Neural cell (in vitro differentiated cells): ENCODE measurements at regions not wholly inside any gene's neighbourhood (a gene's known extent, or its start where the extent isn't known, plus 50 kb on each side); places are given as distances from the start of the nearest gene placed in this dataset.
"Not testable (repeated sequence)": the region's sequence is repeated elsewhere in the genome, so short reads cannot be mapped to it uniquely, and the experiment has no call there.

Experiments used
- H2AFZ ChIP-seq: fragments of 200-600, 300-800 bp; sonication (generic), shearing (Covaris generic); 2 replicates; pipeline ENCODE4 v1.6.0; 2014; ENCODE audit warnings: low read depth, mild to moderate bottlenecking, antibody characterized with exemption, low read length, moderate library complexity
- H3F3A ChIP-seq: fragments of 200-600 bp; shearing (Covaris generic); 2 replicates; pipeline ENCODE4 v1.6.1; 2016; ENCODE audit warnings: mild to moderate bottlenecking, moderate library complexity, mixed read lengths, antibody characterized with exemption, low read length; ENCODE audit not compliant: insufficient read depth, poor library complexity, severe bottlenecking
- H3K27ac ChIP-seq: fragments of 200-600, 300-800 bp; sonication (generic), shearing (Covaris generic); 2 replicates; pipeline ENCODE4 v1.5.1; 2014; ENCODE audit warnings: mild to moderate bottlenecking, low read length, moderate library complexity
- H3K27me3 ChIP-seq: fragments of 300-800, 200-600 bp; sonication (generic), shearing (Covaris generic); 2 replicates; pipeline ENCODE4 v1.6.0; 2014; ENCODE audit warnings: mild to moderate bottlenecking, low read depth, low read length, moderate library complexity; ENCODE audit not compliant: insufficient read depth
- H3K36me3 ChIP-seq: fragments of 300-800, 200-600 bp; sonication (generic), shearing (Covaris generic); 2 replicates; pipeline ENCODE4 v1.5.1; 2014; ENCODE audit warnings: mild to moderate bottlenecking, antibody characterized with exemption, low read length, moderate library complexity; ENCODE audit not compliant: insufficient read depth
- H3K4me2 ChIP-seq: fragments of 300-800, 200-600 bp; sonication (generic), shearing (Covaris generic); 2 replicates; pipeline ENCODE4 v1.6.0; 2014; ENCODE audit warnings: mild to moderate bottlenecking, low read length
- H3K4me3 ChIP-seq: fragments of 300-800, 200-600 bp; sonication (generic), shearing (Covaris generic); 2 replicates; pipeline ENCODE4 v1.5.1; 2014; ENCODE audit warnings: mild to moderate bottlenecking, low read length, moderate library complexity
- H3K79me2 ChIP-seq: fragments of 200-600 bp; shearing (Covaris generic); replicated peaks from 2 replicates; pipeline ENCODE4 v1.6.0; 2014; ENCODE audit warnings: mild to moderate bottlenecking, low read length, moderate library complexity; ENCODE audit not compliant: insufficient read depth
- H3K9ac ChIP-seq: fragments of 300-800, 200-600 bp; sonication (generic), shearing (Covaris generic); 2 replicates; pipeline ENCODE4 v1.6.1; 2016; ENCODE audit warnings: mild to moderate bottlenecking, low read length, mixed read lengths
- H3K9me2 ChIP-seq: fragments of 200-600 bp; shearing (Covaris generic); 2 replicates; pipeline ENCODE4 v1.6.1; 2016; ENCODE audit warnings: mild to moderate bottlenecking, low read length, mixed read lengths; ENCODE audit not compliant: insufficient read depth
- H3K9me3 ChIP-seq: fragments of 200-600, 300-800 bp; sonication (generic), shearing (Covaris generic); 2 replicates; pipeline ENCODE4 v1.6.1; 2016; ENCODE audit warnings: mild to moderate bottlenecking, mixed run types, low read length, moderate library complexity, mixed read lengths
- H4K20me1 ChIP-seq: fragments of 200-600 bp; shearing (Covaris generic); 2 replicates; pipeline ENCODE4 v1.6.1; 2016; ENCODE audit warnings: mild to moderate bottlenecking, mixed run types; ENCODE audit not compliant: insufficient read depth
- EP300 ChIP-seq: fragments of 450-650 bp; conservative IDR thresholded peaks from 2 replicates; pipeline ENCODE4 v1.6.1; 2014; ENCODE audit warnings: antibody characterized with exemption, mild to moderate bottlenecking, moderate library complexity; ENCODE audit not compliant: poor library complexity, severe bottlenecking
- EZH2 ChIP-seq: fragments of 200-600, 300-800 bp; shearing (Covaris generic), sonication (generic); IDR thresholded peaks from 2 replicates; pipeline ENCODE4 v1.6.1; 2014; ENCODE audit warnings: antibody characterized with exemption, low read length, borderline replicate concordance, mild to moderate bottlenecking; ENCODE audit not compliant: insufficient read depth, poor library complexity, severe bottlenecking
- MXI1 ChIP-seq: fragments of 450-650 bp; conservative IDR thresholded peaks from 2 replicates; pipeline ENCODE4 v1.6.1; 2014; ENCODE audit warnings: antibody characterized with exemption, mild to moderate bottlenecking; ENCODE audit not compliant: poor library complexity, severe bottlenecking
- POLR2AphosphoS5 ChIP-seq: IDR thresholded peaks from 2 replicates; pipeline ENCODE4 v1.6.1; 2012
- RAD21 ChIP-seq: fragments of 450-650 bp; conservative IDR thresholded peaks from 2 replicates; pipeline ENCODE4 v1.6.1; 2014; ENCODE audit warnings: antibody characterized with exemption, mild to moderate bottlenecking, moderate library complexity
- SMC3 ChIP-seq: fragments of 450-650 bp; conservative IDR thresholded peaks from 2 replicates; pipeline ENCODE4 v1.6.1; 2014; ENCODE audit warnings: antibody characterized with exemption, mild to moderate bottlenecking, moderate library complexity; ENCODE audit not compliant: poor library complexity
- TAF1 ChIP-seq: IDR thresholded peaks from 2 replicates; pipeline ENCODE4 v1.6.1; 2012; ENCODE audit warnings: low read depth
- TF ChIP-seq, protein P1 (sequence below): fragments of 450-650 bp; IDR thresholded peaks from 2 replicates; pipeline ENCODE4 v1.5.1; 2014; ENCODE audit warnings: antibody characterized with exemption, mild to moderate bottlenecking, moderate library complexity; ENCODE audit not compliant: poor library complexity, severe bottlenecking
- TF ChIP-seq, protein P2 (sequence below): IDR thresholded peaks from 2 replicates; pipeline ENCODE4 v1.6.1; 2012; ENCODE audit warnings: borderline replicate concordance

DNA sequence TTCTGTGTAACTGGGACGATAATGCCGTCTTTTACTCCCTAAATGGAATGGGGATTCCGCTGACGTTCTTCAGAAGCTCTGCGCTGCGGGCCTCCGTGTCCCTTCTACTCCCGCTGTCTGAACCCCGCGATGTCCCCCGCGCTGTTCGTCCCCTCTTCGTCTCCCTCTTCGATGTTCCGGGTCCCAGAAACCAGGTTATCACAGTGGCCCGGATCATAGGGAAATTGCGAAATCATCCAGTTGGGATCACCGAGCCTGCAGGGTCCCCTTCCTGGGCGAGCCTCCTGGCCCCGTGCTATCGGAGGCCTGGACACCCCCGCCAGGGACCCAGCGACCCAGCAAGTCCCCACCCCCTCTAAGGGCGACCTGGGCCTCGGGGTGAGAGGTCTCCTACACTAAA, 154.2 kb downstream of the PPIAL4G start:
- TF ChIP-seq SMC3 (no peak), POLR2AphosphoS5 (no peak), RAD21 (no peak), MXI1 (no peak)
- Histone ChIP-seq H3F3A (no peaks in the 10 kb centered on the region), H3K4me3 (no peak overlapping the region), H3K27ac (no peak overlapping the region), H3K27me3 (peaks cover 6% of the 10 kb centered on the region), H2AFZ (no peak overlapping the region), H3K4me2 (no peak overlapping the region), H4K20me1 (no peaks in the 10 kb centered on the region), H3K9me2 (no peaks in the 10 kb centered on the region), H3K9me3 (no peaks in the 10 kb centered on the region), H3K79me2 (no peaks in the 10 kb centered on the region), H3K36me3 (no peaks in the 10 kb centered on the region), H3K9ac (no peak overlapping the region)

DNA sequence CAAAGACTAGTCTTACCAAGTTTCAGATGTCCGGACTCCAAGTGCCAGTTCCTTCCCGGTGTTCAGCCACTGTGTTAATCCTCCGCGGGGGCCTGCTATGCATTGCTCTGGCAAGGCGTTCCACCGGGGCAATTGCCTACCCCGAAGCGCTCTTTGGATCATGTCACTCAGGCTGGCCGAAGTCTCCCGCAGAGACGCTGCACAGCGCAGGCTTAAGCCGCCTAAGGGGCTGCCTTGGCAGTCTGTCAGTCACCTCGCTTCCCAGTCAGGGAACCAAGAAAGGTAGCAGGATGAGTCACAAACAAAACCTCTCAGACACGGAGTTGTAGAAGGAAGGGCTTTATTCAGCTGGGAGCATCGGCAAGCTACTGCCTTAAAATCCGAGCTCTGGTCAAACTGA, 158.1 kb downstream of the PPIAL4G start:
- H2AFZ ChIP-seq, H3K9me3 ChIP-seq, H3K36me3 ChIP-seq, H3K9me2 ChIP-seq, H4K20me1 ChIP-seq, H3K27ac ChIP-seq, H3K9ac ChIP-seq, H3K79me2 ChIP-seq, H3K27me3 ChIP-seq, H3K4me3 ChIP-seq, H3F3A ChIP-seq, H3K4me2 ChIP-seq: not testable (repeated sequence)

DNA sequence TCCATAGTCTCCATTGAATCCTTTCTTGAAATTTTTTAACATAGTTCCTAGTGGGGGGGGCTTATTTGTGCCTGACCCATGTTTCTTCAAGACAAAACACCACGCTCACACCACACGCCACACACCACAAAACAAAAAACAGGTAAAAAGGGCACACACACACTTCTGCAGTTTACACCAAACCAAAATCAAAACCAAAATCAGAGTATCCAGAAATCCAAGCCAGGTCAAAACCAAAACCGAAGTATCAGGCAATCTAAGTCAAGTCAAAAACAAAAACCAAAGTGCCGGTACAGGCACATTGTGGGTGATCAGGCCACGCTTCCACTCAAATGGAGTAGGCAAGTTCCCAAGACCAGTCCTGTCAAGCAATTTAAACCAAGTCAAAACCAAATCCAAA, 158.6 kb downstream of the PPIAL4G start:
- not testable (repeated sequence) for H3K27ac ChIP-seq, H3K9ac ChIP-seq, H3F3A ChIP-seq, H3K4me3 ChIP-seq, H3K79me2 ChIP-seq, H3K4me2 ChIP-seq, H3K36me3 ChIP-seq, H2AFZ ChIP-seq, H3K9me3 ChIP-seq, H4K20me1 ChIP-seq, H3K9me2 ChIP-seq, H3K27me3 ChIP-seq

DNA sequence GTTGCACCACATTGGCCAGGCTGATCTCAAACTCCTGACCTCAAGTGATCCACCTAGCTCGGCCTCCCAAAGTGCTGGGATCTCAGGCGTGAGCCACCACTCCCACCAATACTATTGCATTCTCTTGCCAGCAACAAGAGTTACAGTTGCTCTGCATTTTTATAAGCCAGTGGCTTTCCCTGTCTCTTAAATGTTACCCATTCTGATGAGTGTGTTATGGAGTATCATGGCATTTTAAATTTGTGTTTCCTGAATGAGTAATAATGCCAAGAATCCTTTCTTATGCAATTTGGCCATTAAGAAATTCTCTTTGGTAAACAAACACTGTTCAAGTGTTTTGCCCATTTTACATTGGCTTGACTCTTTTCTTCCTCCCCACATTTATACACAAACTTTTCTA, 163.0 kb downstream of the PPIAL4G start:
- H3K9ac ChIP-seq, H2AFZ ChIP-seq, H3K9me3 ChIP-seq, H3F3A ChIP-seq, H4K20me1 ChIP-seq, H3K36me3 ChIP-seq, H3K4me2 ChIP-seq, H3K4me3 ChIP-seq, H3K9me2 ChIP-seq, H3K79me2 ChIP-seq, H3K27ac ChIP-seq: not testable (repeated sequence)
- H3K27me3 ChIP-seq, result peaks cover 39% of the 10 kb centered on the region

DNA sequence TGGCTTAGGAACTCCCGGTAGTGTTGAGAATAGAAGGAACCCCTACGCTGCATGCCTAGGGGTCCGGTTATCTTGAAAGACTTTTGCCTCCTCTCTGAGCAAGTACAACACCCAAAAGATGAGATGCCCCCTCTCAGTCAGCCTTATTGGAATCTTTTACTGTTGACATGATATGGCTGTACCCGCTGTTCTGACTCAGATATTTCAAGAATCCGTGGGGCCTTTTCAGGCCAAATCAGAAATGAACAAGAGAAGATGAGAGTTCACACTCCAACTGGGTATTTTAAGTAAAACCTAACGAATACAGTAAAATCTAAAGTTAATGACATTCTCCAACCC, 164.2 kb downstream of the PPIAL4G start:
- no peaks in the 10 kb centered on the region for H4K20me1 ChIP-seq
- no peaks in the 10 kb centered on the region for H3K9me2 ChIP-seq
- no peak overlapping the region for H2AFZ ChIP-seq
- no peak overlapping the region for H3K4me3 ChIP-seq
- no peak overlapping the region for H3K4me2 ChIP-seq
- no peaks in the 10 kb centered on the region for H3F3A ChIP-seq
- H3K27ac ChIP-seq, result no peak overlapping the region
- no peaks in the 10 kb centered on the region for H3K36me3 ChIP-seq
- no peak overlapping the region for H3K9ac ChIP-seq
- no peaks in the 10 kb centered on the region for H3K79me2 ChIP-seq
- H3K27me3 ChIP-seq, result peaks cover 39% of the 10 kb centered on the region
- no peak for TF ChIP-seq MXI1
- no peak for TF ChIP-seq EZH2
- TF ChIP-seq POLR2AphosphoS5, result no peak
- TF ChIP-seq, protein P1, sequence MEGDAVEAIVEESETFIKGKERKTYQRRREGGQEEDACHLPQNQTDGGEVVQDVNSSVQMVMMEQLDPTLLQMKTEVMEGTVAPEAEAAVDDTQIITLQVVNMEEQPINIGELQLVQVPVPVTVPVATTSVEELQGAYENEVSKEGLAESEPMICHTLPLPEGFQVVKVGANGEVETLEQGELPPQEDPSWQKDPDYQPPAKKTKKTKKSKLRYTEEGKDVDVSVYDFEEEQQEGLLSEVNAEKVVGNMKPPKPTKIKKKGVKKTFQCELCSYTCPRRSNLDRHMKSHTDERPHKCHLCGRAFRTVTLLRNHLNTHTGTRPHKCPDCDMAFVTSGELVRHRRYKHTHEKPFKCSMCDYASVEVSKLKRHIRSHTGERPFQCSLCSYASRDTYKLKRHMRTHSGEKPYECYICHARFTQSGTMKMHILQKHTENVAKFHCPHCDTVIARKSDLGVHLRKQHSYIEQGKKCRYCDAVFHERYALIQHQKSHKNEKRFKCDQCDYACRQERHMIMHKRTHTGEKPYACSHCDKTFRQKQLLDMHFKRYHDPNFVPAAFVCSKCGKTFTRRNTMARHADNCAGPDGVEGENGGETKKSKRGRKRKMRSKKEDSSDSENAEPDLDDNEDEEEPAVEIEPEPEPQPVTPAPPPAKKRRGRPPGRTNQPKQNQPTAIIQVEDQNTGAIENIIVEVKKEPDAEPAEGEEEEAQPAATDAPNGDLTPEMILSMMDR, result no peak
- TF ChIP-seq RAD21, result no peak
- TF ChIP-seq, protein P2, sequence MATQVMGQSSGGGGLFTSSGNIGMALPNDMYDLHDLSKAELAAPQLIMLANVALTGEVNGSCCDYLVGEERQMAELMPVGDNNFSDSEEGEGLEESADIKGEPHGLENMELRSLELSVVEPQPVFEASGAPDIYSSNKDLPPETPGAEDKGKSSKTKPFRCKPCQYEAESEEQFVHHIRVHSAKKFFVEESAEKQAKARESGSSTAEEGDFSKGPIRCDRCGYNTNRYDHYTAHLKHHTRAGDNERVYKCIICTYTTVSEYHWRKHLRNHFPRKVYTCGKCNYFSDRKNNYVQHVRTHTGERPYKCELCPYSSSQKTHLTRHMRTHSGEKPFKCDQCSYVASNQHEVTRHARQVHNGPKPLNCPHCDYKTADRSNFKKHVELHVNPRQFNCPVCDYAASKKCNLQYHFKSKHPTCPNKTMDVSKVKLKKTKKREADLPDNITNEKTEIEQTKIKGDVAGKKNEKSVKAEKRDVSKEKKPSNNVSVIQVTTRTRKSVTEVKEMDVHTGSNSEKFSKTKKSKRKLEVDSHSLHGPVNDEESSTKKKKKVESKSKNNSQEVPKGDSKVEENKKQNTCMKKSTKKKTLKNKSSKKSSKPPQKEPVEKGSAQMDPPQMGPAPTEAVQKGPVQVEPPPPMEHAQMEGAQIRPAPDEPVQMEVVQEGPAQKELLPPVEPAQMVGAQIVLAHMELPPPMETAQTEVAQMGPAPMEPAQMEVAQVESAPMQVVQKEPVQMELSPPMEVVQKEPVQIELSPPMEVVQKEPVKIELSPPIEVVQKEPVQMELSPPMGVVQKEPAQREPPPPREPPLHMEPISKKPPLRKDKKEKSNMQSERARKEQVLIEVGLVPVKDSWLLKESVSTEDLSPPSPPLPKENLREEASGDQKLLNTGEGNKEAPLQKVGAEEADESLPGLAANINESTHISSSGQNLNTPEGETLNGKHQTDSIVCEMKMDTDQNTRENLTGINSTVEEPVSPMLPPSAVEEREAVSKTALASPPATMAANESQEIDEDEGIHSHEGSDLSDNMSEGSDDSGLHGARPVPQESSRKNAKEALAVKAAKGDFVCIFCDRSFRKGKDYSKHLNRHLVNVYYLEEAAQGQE, result no peak
- no peak for TF ChIP-seq TAF1
- no peak for TF ChIP-seq SMC3
- TF ChIP-seq EP300, result no peak
- no peaks in the 10 kb centered on the region for H3K9me3 ChIP-seq
